Neural cell (in vitro differentiated cells): ENCODE measurements at regions not wholly inside any gene's neighbourhood (a gene's known extent, or its start where the extent isn't known, plus 50 kb on each side); places are given as distances from the start of the nearest gene placed in this dataset.

Experiments used
- EZH2 ChIP-seq: fragments of 200-600, 300-800 bp; shearing (Covaris generic), sonication (generic); IDR thresholded peaks from 2 replicates; pipeline ENCODE4 v1.6.1; 2014; ENCODE audit warnings: antibody characterized with exemption, low read length, borderline replicate concordance, mild to moderate bottlenecking; ENCODE audit not compliant: insufficient read depth, poor library complexity, severe bottlenecking
- TF ChIP-seq, protein P1 (sequence below): fragments of 450-650 bp; IDR thresholded peaks from 2 replicates; pipeline ENCODE4 v1.5.1; 2014; ENCODE audit warnings: antibody characterized with exemption, mild to moderate bottlenecking, moderate library complexity; ENCODE audit not compliant: poor library complexity, severe bottlenecking

- TF ChIP-seq, protein P1, sequence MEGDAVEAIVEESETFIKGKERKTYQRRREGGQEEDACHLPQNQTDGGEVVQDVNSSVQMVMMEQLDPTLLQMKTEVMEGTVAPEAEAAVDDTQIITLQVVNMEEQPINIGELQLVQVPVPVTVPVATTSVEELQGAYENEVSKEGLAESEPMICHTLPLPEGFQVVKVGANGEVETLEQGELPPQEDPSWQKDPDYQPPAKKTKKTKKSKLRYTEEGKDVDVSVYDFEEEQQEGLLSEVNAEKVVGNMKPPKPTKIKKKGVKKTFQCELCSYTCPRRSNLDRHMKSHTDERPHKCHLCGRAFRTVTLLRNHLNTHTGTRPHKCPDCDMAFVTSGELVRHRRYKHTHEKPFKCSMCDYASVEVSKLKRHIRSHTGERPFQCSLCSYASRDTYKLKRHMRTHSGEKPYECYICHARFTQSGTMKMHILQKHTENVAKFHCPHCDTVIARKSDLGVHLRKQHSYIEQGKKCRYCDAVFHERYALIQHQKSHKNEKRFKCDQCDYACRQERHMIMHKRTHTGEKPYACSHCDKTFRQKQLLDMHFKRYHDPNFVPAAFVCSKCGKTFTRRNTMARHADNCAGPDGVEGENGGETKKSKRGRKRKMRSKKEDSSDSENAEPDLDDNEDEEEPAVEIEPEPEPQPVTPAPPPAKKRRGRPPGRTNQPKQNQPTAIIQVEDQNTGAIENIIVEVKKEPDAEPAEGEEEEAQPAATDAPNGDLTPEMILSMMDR = no peak
- TF ChIP-seq EZH2 = no peak
These were observed 55.5 kb upstream of the ABLIM1 start for GRCh38 chr10:114713525-114714090.
